GM23338 (cell line): ENCODE measurements at regions not wholly inside any gene's neighbourhood (a gene's known extent, or its start where the extent isn't known, plus 50 kb on each side); places are given as distances from the start of the nearest gene placed in this dataset.

ENCODE experiments used
- ATAC-seq: fragments of 200-7000 bp; cut with Tn5 transposase; 3 replicates; pipeline ENCODE4 v1.9.1; 2020
- DNase-seq: peaks from one replicate; pipeline ENCODE4 v3.0.0-alpha.2; 2015; ENCODE audit warnings: low spot score
- H2AFZ ChIP-seq: fragments of 200-600 bp; sonication (generic); 2 replicates; pipeline ENCODE4 v1.8.0; 2016; ENCODE audit warnings: antibody characterized with exemption, mild to moderate bottlenecking, moderate library complexity
- H3F3A ChIP-seq: fragments of 200-600 bp; sonication (generic); replicated peaks from 2 replicates; pipeline ENCODE4 v1.8.0; 2017; ENCODE audit warnings: antibody characterized with exemption, mixed run types, low read depth
- H3K27ac ChIP-seq: fragments of 200-600 bp; sonication (generic); 2 replicates; pipeline ENCODE4 v1.6.1; 2016; ENCODE audit warnings: low read depth
- H3K27me3 ChIP-seq: fragments of 200-600 bp; sonication (generic); 2 replicates; pipeline ENCODE4 v1.8.0; 2016; ENCODE audit warnings: mild to moderate bottlenecking, mixed run types, moderate library complexity; ENCODE audit not compliant: insufficient read depth
- H3K36me3 ChIP-seq: fragments of 200-600 bp; sonication (generic); 2 replicates; pipeline ENCODE4 v1.8.0; 2016; ENCODE audit warnings: mild to moderate bottlenecking; ENCODE audit not compliant: insufficient read depth
- H3K4me1 ChIP-seq: fragments of 200-600 bp; sonication (generic); 2 replicates; pipeline ENCODE4 v1.8.0; 2016; ENCODE audit warnings: mild to moderate bottlenecking, moderate library complexity; ENCODE audit not compliant: insufficient read depth
- H3K4me2 ChIP-seq: fragments of 200-600 bp; sonication (generic); 2 replicates; pipeline ENCODE4 v1.7.1; 2017; ENCODE audit warnings: mixed run types
- H3K4me3 ChIP-seq: fragments of 200-600 bp; sonication (generic); 2 replicates; pipeline ENCODE4 v1.6.1; 2016; ENCODE audit warnings: mixed run types
- H3K79me2 ChIP-seq: fragments of 200-600 bp; sonication (generic); replicated peaks from 2 replicates; pipeline ENCODE4 v1.8.0; 2017; ENCODE audit warnings: mild to moderate bottlenecking; ENCODE audit not compliant: insufficient read depth
- H3K9me2 ChIP-seq: fragments of 200-600 bp; sonication (generic); 2 replicates; pipeline ENCODE4 v1.8.0; 2017; ENCODE audit not compliant: insufficient read depth
- H4K20me1 ChIP-seq: fragments of 200-600 bp; sonication (generic); replicated peaks from 2 replicates; pipeline ENCODE4 v1.8.0; 2017; ENCODE audit warnings: mild to moderate bottlenecking; ENCODE audit not compliant: insufficient read depth
- H3K27ac Mint-ChIP-seq: 2 replicates; pipeline ENCODE4 v1.8.0; 2020; ENCODE audit warnings: inconsistent platforms, mild to moderate bottlenecking, moderate library complexity, mixed read lengths
- H3K27me3 Mint-ChIP-seq: 3 replicates; pipeline ENCODE4 v1.8.0; 2022; ENCODE audit warnings: low read depth, mild to moderate bottlenecking, moderate library complexity, mixed read lengths, inconsistent platforms; ENCODE audit not compliant: insufficient read depth, poor library complexity
- H3K36me3 Mint-ChIP-seq: 3 replicates; pipeline ENCODE4 v1.8.0; 2021; ENCODE audit warnings: low read depth, mild to moderate bottlenecking, inconsistent platforms, moderate library complexity, mixed read lengths
- H3K4me1 Mint-ChIP-seq: 3 replicates; pipeline ENCODE4 v1.8.0; 2020; ENCODE audit warnings: mild to moderate bottlenecking, inconsistent platforms, mixed read lengths
- H3K4me3 Mint-ChIP-seq: 3 replicates; pipeline ENCODE4 v1.8.0; 2021; ENCODE audit warnings: moderate library complexity, mild to moderate bottlenecking, inconsistent platforms, mixed read lengths
- H3K9me3 Mint-ChIP-seq: 3 replicates; pipeline ENCODE4 v1.8.0; 2020; ENCODE audit warnings: moderate library complexity, mild to moderate bottlenecking, inconsistent platforms, mixed read lengths
- CTCF ChIP-seq, 2 experiments: fragments of 200-600 bp in 1 of 2; sonication (generic) in 1 of 2; conservative IDR thresholded peaks; 2 replicates each; pipeline versions ENCODE4 v1.5.1 to v1.6.1; 2016 to 2017; ENCODE audit warnings: antibody characterized with exemption in 2 of 2, low read depth in 2 of 2, mild to moderate bottlenecking in 2 of 2, moderate library complexity in 1 of 2
- ETS1 ChIP-seq: IDR thresholded peaks from 2 replicates; pipeline ENCODE4 v1.6.1; 2016; ENCODE audit warnings: antibody characterized with exemption
- EZH2 ChIP-seq: fragments of 200-600 bp; sonication (generic); IDR thresholded peaks from one replicate; pipeline ENCODE4 v1.8.0; 2017; ENCODE audit warnings: antibody characterized with exemption, mild to moderate bottlenecking, low read depth; ENCODE audit not compliant: unreplicated experiment
- REST ChIP-seq: IDR thresholded peaks from one replicate; pipeline ENCODE4 v1.6.1; 2018; ENCODE audit warnings: antibody characterized with exemption; ENCODE audit not compliant: unreplicated experiment
- STAT1 ChIP-seq: IDR thresholded peaks from one replicate; pipeline ENCODE4 v1.6.1; 2016; ENCODE audit warnings: antibody characterized with exemption; ENCODE audit not compliant: unreplicated experiment
- ZNF331 ChIP-seq: fragments of 250-450 bp; sonication (Bioruptor Pico); IDR thresholded peaks from 2 replicates; pipeline ENCODE4 v1.5.0; 2020; ENCODE audit warnings: low read depth, mild to moderate bottlenecking, moderate library complexity

GRCh38 chr5:58263296-58263695 lies 196.6 kb downstream of the PLK2 start (continued):
- TF ChIP-seq ETS1, result no peak
- no peak for TF ChIP-seq CTCF (conservative IDR thresholded peaks at IDR 0.05; ENCODE audit: low read depth in 2 of 2)
- no peak for TF ChIP-seq ZNF331 (CRISPR knock-in tag)

GRCh38 chr5:58262226-58262625 lies 197.7 kb downstream of the PLK2 start:
- peaks cover 7% of the 10 kb centered on the region; the same call in 1 of the 2 replicates for H3K9me2 ChIP-seq
- H3K36me3 ChIP-seq, result no peaks in the 10 kb centered on the region
- H3K27ac Mint-ChIP-seq, result no peak overlapping the region
- H3K4me3 Mint-ChIP-seq, result no peak overlapping the region
- TF ChIP-seq STAT1 (no peak), REST (no peak), ZNF331 (CRISPR knock-in tag) (no peak), EZH2 (no peak)
- H3K36me3 Mint-ChIP-seq, result no peaks in the 10 kb centered on the region
- peaks cover 13% of the 10 kb centered on the region for H3K4me1 Mint-ChIP-seq
- no peaks in the 10 kb centered on the region for H3K79me2 ChIP-seq
- no peak for DNase-seq
- H2AFZ ChIP-seq, result no peak overlapping the region
- ATAC-seq, result no peak
- no peaks in the 10 kb centered on the region for H3K9me3 Mint-ChIP-seq
- H3K4me2 ChIP-seq, result no peak overlapping the region
- H3K27ac ChIP-seq, result no peak overlapping the region
- no peaks in the 10 kb centered on the region for H3K27me3 ChIP-seq
- H3K4me1 ChIP-seq, result peaks cover 3% of the 10 kb centered on the region; the same call in 1 of the 2 replicates
- H3K27me3 Mint-ChIP-seq, result no peaks in the 10 kb centered on the region
- no peaks in the 10 kb centered on the region for H4K20me1 ChIP-seq
- no peak overlapping the region for H3K4me3 ChIP-seq
- H3F3A ChIP-seq, result no peaks in the 10 kb centered on the region

GRCh38 chr5:58261605-58262004 lies 198.3 kb downstream of the PLK2 start:
- H3K36me3 ChIP-seq, result no peaks in the 10 kb centered on the region
- no peak overlapping the region for H3K4me2 ChIP-seq
- DNase-seq (no peak), ATAC-seq (no peak)
- Mint-ChIP-seq H3K36me3 (no peaks in the 10 kb centered on the region), H3K27ac (no peak overlapping the region), H3K9me3 (no peaks in the 10 kb centered on the region), H3K27me3 (no peaks in the 10 kb centered on the region), H3K4me1 (peaks cover 13% of the 10 kb centered on the region), H3K4me3 (no peak overlapping the region)
- peaks cover 7% of the 10 kb centered on the region; the same call in 1 of the 2 replicates for H3K9me2 ChIP-seq
- TF ChIP-seq STAT1, result no peak
- no peak overlapping the region for H3K27ac ChIP-seq
- no peak overlapping the region for H2AFZ ChIP-seq
- no peaks in the 10 kb centered on the region for H3F3A ChIP-seq
- no peaks in the 10 kb centered on the region for H4K20me1 ChIP-seq
- H3K79me2 ChIP-seq, result no peaks in the 10 kb centered on the region
- no peaks in the 10 kb centered on the region for H3K27me3 ChIP-seq
- peaks cover 3% of the 10 kb centered on the region; the same call in 1 of the 2 replicates for H3K4me1 ChIP-seq
- no peak overlapping the region for H3K4me3 ChIP-seq
